ENCODE measurements at regions not wholly inside any gene's neighbourhood (a gene's known extent, or its start where the extent isn't known, plus 50 kb on each side); places are given as distances from the start of the nearest gene placed in this dataset.
"Not testable (repeated sequence)": the region's sequence is repeated elsewhere in the genome, so short reads cannot be mapped to it uniquely, and the experiment has no call there.

GRCh38 chr22:10768875-10769274, 4759.1 kb upstream of the OR11H1 start:
- H3K4me3 ChIP-seq (replicated peaks; ENCODE audit: low read depth, low read length); DNase-seq (ENCODE audit: low read depth): not testable (repeated sequence)

GRCh38 chr22:10771744-10772143, 4756.2 kb upstream of the OR11H1 start:
- not testable (repeated sequence) for H3K4me3 ChIP-seq (replicated peaks; ENCODE audit: low read depth, low read length); DNase-seq (ENCODE audit: low read depth)

GRCh38 chr22:10773341-10773740, 4754.7 kb upstream of the OR11H1 start:
- not testable (repeated sequence) for H3K4me3 ChIP-seq (replicated peaks; ENCODE audit: low read depth, low read length); DNase-seq (ENCODE audit: low read depth)

- DNase-seq (ENCODE audit: low read depth); H3K4me3 ChIP-seq (replicated peaks; ENCODE audit: low read depth, low read length): not testable (repeated sequence)
Measured at GRCh38 chr22:10775601-10776357, 4752.2 kb upstream of the OR11H1 start.

GRCh38 chr22:10776358-10776729, 4751.6 kb upstream of the OR11H1 start:
- not testable (repeated sequence) for H3K4me3 ChIP-seq (replicated peaks; ENCODE audit: low read depth, low read length); DNase-seq (ENCODE audit: low read depth)

GRCh38 chr22:10777733-10778132, 4750.3 kb upstream of the OR11H1 start:
- not testable (repeated sequence) for DNase-seq (ENCODE audit: low read depth); H3K4me3 ChIP-seq (replicated peaks; ENCODE audit: low read depth, low read length)

GRCh38 chr22:10778296-10778814, 4749.6 kb upstream of the OR11H1 start:
- TF ChIP-seq CTCF (IDR thresholded peaks at IDR 0.05; ENCODE audit: low read length, missing control alignments) = no peak
- H3K4me3 ChIP-seq (replicated peaks; ENCODE audit: low read depth, low read length) = no peak overlapping the region
- no peak for DNase-seq (ENCODE audit: low read depth)

GRCh38 chr22:10779200-10779599, 4748.8 kb upstream of the OR11H1 start:
- not testable (repeated sequence) for H3K4me3 ChIP-seq (replicated peaks; ENCODE audit: low read depth, low read length); DNase-seq (ENCODE audit: low read depth)

- DNase-seq (ENCODE audit: low read depth) = no peak
- H3K4me3 ChIP-seq (replicated peaks; ENCODE audit: low read depth, low read length) = no peak overlapping the region
- no peak for TF ChIP-seq CTCF (IDR thresholded peaks at IDR 0.05; ENCODE audit: low read length, missing control alignments)
Measured at GRCh38 chr22:10780281-10780680, 4747.7 kb upstream of the OR11H1 start.

GRCh38 chr22:10781571-10782403, 4746.2 kb upstream of the OR11H1 start:
- TF ChIP-seq CTCF (IDR thresholded peaks at IDR 0.05; ENCODE audit: low read length, missing control alignments) = no peak
- no peak for DNase-seq (ENCODE audit: low read depth)
- H3K4me3 ChIP-seq (replicated peaks; ENCODE audit: low read depth, low read length) = no peak overlapping the region
